IPS DF 19.7 (cell line): ENCODE measurements at regions not wholly inside any gene's neighbourhood (a gene's known extent, or its start where the extent isn't known, plus 50 kb on each side); places are given as distances from the start of the nearest gene placed in this dataset.
"Not testable (repeated sequence)": the region's sequence is repeated elsewhere in the genome, so short reads cannot be mapped to it uniquely, and the experiment has no call there.

Experiments
- DNase-seq: peaks from one replicate; pipeline ENCODE4 v3.0.0-alpha.2; 2013; ENCODE audit warnings: low read depth, low spot score

DNA sequence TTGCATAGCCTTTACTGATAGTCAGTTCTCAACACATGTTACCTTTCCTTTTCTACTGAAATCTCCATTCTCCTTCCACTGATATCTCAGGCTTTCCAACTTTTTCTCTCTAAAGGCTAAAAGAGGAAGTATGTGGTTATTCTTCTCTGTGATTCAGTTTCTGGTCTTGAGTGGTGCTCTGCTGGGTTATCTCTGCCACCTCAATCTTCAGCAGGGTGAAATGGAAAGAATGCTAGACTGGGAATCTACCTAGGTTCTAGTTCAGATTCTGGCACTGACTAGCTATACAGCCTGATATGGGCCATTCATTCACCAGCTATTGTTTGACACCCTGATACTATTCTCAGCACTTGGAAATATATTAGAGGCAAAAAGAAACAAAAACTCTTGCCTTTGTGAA lies 124.9 kb upstream of the GRIA1 start:
- no peak for DNase-seq

DNA sequence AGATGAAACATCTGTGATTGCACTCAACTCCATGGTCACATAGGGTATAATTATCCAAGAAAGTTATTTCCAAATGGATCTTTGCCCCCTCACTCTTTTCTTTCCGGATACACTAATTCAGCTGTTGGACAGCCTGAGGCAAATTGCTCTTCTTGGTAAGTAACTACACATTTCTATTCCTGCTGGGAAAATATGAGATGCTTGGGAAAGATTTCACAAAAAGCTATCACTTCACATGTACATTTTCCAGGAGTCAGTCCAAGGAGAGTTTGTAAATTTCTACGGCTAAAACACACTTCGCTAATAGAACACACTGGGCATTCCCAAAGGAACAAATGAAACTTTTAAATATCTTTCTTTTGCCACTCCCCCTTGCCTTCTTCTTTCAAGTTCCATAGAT lies 123.0 kb upstream of the GRIA1 start:
- no peak for DNase-seq

DNA sequence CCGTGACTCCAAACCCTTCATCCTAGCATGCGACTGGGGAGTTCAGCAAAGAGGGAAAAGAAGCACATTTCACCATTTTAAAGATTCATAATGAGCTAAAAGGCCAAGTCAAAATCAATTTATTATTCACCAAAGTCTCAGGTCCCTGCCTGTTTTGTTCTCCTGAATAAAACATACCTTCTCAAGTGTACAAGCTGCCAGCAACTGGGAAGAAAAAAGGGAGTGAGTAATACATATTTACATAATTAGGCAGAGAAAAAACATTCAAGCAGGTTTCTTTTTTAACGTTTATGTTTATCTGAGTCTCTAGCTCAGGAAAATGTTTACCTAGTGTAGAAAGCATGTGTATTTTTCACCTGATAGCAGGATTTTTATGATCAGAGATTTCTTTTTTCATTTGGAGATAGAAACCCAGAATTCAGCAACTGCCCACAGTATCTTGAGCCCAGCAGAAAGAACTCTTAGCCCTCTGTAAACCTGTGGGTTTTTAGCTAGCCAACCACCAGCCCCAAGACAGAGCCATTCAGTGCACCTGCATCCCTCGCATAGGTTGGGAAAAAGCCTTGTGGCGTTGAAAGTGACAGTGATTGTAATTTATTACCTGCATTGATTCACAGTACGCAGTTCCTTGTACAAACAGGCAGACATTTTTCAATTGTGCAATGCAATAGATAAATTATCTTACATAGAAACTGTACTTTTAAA lies 117.9 kb upstream of the GRIA1 start:
- DNase-seq = no peak

DNA sequence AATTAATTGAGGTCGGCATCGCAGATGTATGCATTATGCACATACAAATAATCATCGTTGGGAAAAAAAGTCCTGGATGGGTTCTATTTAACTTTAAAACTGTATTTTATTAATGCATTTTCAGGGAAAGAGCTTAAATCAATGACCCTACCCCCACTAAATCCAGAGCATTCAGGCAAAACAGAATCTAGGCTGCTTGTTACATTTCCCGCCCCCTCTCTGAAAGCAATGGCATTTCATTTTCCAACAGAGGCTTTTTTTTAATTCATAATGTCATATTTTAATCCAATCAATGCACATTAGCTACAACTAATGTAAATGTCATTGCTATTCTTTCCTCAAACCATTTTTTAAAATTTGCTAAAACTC lies 117.4 kb upstream of the GRIA1 start:
- no peak for DNase-seq

GRCh38 chr5:153381630-153382029 lies 108.8 kb upstream of the GRIA1 start:
- DNase-seq = not testable (repeated sequence)

- DNase-seq = no peak
Observed at GRCh38 chr5:153390569-153390968, 99.9 kb upstream of the GRIA1 start.

GRCh38 chr5:153399595-153399994 lies 90.9 kb upstream of the GRIA1 start:
- no peak for DNase-seq

- DNase-seq = no peak
Observed at GRCh38 chr5:153400931-153401330, 89.5 kb upstream of the GRIA1 start.

GRCh38 chr5:153402550-153402949 lies 87.9 kb upstream of the GRIA1 start:
- DNase-seq = no peak

- no peak for DNase-seq
Observed at GRCh38 chr5:153403470-153403869, 87.0 kb upstream of the GRIA1 start.

DNA sequence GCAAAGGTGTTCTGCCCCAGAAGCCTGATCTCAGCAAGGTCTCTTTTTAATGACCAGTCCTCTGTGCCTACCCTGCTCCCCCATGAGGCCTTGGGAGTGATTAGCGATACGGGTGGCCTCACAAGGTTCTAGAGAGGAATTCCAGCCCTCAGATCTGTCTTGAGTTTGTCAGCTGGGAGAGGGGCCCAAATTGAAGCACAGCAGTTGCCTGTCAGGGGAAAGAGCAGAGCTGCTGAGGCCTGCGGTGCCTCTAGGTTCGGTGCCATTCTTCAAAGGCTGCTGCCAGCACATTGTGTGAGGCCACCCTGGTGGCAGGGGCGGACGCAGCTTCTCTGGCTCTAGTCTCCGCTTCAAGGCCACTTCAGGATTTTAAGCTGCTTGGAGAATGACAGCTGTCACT lies 85.7 kb upstream of the GRIA1 start:
- no peak for DNase-seq

DNA sequence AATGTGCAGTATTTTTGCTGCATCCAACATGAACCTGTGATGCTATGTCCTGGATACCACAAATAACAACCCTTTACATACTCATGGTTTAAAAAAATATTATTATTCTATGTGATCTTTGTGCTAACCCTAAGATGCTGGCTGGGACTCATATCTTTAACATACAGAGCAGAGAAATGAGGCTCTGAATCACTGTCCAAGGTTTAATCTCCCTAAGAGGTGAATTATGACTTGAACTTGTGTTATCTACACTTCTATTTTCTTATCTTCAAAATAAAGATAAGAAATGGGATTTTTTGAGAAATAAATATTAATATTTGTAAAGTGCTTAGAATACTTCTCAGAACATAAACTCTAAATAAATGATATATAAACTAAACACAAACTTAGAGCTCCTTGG lies 68.8 kb upstream of the GRIA1 start:
- no peak for DNase-seq

DNA sequence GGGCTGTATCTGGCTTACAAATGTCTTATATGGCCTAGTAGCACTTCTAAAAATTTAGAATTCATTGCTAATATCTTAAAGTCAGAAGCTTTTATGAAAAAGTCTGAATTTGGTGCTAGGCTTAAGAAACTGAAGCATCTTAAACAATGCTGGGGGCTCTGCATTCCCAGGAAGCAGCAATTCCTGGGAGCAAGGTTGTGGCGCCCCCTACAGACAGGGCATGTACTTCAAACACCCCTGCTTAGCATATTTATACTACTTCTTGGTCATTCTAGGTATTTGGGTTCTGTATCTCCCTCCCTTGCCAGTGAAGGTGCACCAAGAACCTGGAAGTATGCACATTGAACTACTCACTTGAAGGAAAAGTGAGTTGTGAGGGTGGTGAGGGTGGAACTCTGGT lies 64.6 kb upstream of the GRIA1 start:
- DNase-seq = no peak

DNA sequence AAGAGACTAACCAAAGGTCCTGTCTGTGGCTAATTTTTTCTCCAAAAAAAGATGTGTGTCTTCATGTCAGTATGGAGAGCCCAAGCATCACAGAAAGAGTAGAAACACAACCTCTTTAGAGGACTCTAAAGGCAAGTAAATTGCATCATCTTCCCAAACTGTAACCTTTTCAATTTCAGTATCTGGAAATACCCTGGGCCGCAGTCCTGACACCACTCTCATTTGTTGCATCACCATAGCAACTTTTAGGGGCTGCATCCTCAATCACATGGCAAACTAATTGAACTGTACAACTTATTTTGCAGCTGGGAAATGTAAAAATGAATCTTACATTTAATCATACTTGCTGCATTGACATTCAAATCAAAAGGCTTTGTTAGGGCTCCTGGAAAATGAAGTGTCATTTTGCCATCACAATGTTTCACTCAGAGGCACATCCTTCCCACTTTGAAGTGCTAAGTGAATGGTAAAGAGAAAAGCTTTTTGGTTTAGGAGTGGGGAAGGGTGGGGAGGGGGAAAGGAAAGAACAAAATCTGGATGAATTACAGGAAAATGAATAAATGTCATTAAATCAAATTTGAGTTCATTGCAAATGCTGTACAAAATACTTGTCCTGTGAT lies 60.6 kb upstream of the GRIA1 start:
- no peak for DNase-seq

- no peak for DNase-seq
Observed at GRCh38 chr5:153432583-153432982, 57.9 kb upstream of the GRIA1 start.

DNA sequence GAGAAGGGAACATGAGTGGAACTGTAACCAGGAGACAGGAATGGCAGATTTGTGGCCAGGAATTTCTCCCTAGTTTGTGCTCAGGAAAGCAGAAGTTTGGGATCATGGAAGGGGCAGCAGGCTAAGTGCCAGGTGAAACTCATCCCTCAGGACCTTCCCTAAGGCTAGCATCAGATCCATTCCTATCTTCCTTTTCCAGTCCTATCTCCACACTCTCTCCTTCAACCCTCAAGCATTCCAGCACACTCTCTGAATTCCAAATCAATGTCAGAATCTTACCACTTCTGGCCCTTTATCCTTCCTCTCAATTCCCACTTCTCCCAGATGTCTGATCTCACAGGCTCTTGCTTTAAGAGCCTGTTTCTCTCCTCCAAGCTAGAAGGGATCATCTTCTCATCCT lies 53.2 kb upstream of the GRIA1 start:
- DNase-seq = no peak

DNA sequence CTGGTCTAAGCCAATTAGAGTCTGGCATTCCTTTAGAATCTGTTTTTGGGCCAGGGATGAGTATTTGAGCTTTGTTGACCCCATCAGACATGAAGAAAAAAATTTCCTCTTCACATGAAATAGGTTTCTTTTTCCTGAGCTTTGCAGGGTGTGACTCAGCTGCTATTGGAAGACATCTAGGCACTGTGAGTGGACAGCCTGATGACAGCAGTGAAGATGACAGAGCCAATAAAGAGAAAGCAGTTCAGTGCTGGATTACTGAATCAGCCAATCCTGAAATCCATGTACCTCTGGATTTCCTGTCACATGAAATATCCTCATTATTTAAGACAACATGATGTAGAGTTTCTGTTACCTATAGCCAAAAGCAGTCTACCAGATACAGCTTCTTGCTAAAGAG lies 51.3 kb upstream of the GRIA1 start:
- no peak for DNase-seq
